Ureter (tissue), 1 donor: ENCODE measurements at regions not wholly inside any gene's neighbourhood (a gene's known extent, or its start where the extent isn't known, plus 50 kb on each side); places are given as distances from the start of the nearest gene placed in this dataset.

Experiments used
- DNase-seq: peaks from one replicate; pipeline ENCODE4 v3.0.0-alpha.2; 2020; ENCODE audit warnings: low spot score
- donor health status: DM: yes; HTN: yes; CAD: no.

DNA sequence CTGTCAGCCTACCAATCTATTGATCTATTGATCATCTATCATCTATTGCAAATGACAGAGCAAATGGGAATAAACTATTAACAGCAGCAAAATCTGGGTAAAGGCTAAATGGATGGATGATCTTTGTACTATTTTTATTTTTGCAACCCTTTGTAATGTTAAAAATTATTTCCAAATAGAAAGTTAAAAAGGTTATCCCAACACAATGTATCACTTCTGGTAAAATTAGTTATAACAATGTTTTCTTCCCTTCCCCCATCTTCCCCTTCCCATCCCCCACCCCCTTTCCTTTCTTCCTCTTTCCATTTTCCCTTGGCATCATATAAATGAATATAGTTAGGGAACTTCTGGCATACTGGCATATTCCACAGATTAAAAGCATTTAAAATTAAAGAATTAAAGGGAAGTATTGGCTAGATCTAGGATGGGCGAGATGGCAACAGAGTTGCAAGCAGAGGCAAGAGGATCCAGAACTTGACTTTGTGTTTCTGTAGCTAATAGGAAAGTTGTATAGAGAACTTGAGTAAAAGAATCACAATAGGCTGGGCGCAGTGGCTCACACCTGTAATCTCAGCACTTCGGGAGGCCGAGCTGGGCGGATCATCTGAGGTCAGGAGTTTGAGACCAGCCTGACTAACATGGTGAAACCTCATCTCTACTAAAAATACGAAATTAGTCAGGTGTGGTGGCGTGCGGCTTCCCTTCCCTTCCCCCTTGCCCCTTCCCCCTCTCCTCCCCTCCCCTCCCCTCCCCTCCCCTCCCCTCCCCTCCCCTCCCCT, 66.6 kb upstream of the TAF11L2 start:
- DNase-seq = no peak

DNA sequence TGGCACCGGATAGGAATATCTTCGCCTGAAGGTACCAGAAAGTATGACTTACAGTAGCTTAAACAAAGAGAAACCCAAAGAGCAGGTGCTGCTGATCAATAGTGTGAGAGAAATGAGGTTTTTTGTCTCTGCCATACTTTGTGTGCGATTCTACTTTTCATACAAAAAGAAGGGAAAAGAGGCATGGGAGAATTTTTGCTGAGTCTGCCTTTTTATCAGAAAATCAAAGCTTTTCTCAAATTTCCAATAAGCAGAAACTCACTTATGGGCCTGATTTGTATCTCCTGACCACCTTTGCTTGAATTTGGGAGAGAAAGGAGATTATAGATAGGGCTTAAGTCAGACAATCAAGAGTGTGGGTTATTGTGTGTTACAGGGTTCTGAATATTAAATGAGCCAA, 65.5 kb upstream of the TAF11L2 start:
- DNase-seq = no peak

DNA sequence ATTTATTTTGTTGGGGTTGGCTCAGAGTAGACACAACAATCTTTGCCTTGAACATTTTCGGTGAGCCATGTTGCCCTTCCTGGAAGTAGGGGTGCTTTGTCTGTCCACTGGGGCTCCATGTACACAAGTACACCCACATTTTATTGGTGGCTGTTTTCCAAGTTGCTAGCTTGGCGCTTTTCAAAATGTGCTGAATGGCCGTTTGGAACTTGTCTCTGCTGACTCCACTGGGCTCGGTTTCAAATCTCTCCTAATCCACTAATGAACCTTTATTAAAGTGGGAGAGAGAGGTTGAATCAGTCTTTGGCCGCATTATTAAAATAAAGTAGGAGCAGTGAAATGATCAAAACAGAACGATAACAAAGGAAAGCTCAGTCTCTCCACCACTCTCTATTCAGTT, 64.6 kb upstream of the TAF11L2 start:
- no peak for DNase-seq

DNA sequence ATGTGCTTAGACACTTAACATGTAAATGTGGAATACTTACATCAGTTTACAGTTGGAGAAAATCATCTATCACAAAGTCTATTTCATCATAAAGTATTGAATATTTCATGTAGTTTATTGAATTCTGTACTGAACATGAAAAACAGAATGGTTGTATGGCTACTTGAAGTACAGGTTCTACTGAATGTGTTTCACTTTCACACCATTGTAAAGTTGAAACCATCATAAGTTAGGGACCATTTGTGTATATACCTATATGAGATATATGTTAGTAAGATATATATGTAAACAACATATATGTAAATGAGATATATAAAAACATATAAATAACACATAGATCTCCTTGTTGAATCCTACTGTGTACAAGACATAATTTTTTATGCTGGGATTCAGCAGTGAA, 63.0 kb upstream of the TAF11L2 start:
- DNase-seq = no peak

DNA sequence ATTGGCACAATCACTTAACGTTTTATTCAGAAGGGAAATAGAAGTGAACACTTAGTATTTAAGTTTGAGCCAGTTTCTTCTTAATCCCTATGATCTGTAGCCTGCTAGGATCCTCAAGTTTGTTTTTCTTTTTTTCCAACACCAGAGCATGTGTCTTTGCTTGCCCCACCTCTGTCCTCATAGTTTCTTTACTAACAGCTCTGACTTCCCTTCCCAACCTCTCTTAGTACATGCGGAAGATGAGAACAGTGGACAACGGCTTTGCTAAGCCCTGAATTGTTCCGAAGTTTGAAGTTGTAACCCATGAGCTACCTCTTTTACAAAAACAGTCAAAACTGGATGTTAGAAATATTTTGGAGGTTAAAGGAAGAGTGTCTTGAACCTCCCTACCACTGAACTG, 61.7 kb upstream of the TAF11L2 start:
- DNase-seq = no peak

DNA sequence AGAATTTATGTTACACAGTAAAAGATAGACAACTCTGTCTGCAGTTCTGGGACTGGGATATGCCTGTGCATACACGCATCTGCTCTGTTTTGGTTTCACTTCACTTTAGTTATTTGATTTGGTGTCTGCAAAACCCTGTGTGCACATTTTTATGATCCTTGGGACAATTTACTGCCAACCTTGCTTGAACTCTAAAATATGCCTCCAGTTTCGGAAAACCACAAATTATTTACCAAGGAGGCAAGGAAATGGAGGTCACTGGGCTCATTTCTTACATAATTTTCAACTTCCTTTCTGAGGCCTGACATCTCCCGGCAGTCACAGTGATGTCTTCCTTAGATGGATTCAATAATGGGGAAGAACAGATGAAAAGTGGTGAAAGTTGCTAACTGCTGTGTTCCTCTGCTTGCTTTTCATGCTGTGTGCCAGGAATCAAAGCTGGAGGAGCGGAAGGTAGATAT, 61.2 kb upstream of the TAF11L2 start:
- no peak for DNase-seq

DNA sequence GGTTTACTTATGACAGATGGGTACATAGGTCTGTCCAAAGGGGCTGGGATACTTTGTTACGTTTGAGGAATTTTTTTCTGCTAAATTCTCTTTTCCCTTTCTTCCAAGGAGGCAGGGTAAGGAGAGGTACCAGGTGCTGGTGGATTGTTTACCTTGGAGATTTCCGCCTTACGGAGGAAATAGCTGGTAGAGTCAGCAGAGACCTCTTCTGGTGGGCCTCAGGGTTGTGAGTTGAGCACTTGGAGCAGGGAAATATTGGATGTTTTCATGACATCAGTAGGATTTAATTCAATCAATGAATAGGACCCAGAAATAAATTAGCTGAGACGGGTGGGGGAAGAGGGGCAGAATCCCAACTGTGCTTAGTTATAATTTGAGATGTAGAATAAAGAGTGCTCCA, 60.0 kb upstream of the TAF11L2 start:
- no peak for DNase-seq

DNA sequence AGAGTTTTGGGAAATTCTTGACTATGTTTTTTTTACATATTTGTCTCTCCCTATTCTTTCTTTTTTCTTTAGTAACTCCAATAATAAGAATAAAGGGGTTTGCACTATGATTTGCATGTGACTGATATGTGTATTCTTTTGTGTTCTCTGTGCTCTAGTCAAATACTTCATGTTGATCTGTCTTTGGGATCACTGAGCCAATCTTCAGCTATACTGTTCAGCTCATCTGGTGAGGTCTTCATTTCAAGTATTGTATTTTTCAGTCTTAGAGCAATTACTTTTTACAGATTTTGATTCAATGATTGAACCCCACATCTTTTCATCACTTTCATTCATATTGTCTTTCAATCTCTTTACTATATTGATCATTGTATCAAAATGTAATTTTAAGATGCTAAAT, 58.1 kb upstream of the TAF11L2 start:
- DNase-seq = no peak

DNA sequence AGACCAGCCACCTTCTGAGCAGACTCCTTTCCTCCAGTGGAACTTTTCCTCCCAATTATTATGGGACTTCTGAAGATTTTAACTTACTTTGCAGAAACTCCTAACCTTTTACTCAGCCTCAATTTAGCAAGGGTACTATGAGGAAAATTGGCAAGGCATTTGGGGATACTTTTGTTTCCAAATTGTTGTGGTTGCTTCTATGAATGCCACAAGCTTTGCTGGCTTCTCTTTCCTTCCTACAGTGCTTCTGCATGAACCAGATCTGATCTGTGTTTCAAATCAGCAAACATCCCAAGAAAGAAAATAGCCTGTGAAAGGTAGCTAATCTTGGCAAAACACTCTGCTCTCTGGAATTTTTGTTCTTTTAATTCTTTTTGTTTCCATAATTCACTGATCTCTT, 57.3 kb upstream of the TAF11L2 start:
- no peak for DNase-seq

DNA sequence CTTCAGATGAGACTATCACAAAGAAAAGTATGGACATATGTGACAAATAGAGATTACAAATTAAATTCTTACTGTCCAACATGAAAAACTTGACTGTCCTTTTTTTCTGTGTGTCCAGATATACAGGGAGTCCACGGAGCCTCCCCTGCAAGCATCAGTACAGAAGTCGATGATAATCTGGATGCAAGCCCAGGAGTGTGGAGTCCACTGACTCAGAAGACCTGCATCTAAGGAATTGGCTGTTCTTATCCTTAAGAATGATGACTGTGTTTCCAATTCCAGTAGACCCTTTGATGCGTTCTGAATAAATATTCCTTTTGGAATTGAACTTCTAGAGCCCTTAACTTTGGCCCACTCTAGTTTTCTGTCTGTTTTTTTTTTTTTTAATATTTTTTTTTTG, 56.7 kb upstream of the TAF11L2 start:
- DNase-seq = no peak

DNA sequence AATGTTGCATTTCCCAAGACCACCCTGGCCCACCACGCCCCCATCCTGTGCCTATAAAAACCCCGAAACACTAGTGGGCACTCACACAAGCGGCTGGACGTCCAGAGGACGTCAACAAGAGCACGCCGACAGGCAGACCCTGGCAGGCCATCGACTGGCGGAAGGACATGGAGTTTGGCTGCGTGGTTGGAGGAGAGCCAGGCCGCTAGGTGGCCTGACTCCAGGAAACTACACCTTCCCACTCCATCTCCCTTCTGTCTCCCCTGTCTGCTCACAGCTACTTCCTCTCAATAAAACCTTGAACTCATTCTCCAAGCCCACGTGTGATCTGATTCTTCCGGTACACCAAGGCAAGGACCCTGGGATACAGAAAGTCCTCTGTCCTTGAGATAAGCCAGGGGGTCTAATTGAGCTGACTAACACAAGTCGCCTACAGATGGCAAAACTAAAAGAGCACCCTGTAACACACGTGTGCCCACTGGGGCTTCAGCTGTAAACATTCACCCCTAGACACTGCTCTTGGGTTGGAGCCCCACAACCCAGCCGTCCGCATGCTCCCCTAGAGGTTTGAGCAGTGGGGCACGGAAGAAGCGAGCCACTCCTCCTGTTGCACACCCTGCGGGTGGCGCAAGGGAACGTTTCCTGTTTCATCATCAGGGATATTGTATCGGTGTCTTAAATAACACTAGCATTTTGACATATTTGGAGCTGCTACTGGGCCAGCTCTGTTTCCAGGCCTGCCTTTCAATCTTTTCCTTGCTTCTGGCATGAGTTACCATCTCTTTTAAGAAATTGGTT, 54.5 kb upstream of the TAF11L2 start:
- DNase-seq = no peak

DNA sequence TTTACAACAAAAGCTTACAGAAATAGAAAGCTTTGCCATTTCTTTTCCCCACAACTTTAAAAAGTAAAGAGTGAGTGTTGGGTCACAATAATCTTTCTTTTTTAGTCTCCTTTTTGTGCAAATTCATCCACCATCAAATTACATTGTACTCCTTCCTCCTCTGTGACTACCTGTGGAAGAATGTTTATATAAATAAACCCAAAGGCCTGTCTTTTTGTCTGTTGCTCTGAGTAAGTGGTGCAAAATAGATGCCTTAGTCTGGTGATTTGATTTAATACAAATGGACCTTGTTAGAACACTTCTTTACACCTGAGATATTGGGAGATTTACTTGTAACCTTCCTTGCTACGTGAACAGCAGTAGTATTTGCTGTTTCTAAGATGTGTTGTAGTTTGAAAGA, 53.5 kb upstream of the TAF11L2 start:
- DNase-seq = no peak

DNA sequence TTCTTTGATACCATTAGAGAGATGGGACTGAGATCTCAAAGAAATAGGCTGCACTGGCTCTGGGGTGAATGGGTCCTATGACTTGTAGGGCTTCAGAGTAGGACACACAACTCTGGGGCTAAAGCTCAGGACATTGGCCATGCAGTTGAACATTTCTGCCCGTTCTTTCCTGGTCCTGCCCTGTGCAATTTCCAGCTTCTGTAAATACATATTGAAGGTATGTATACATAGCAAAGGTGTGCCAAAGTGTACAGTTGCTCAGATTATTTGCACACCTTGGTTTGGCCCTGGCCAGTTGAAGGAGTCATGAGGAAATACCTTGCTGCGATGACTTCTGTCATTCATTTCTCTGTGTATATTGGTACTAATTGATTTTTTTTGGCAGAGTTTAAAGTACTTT, 52.8 kb upstream of the TAF11L2 start:
- DNase-seq = no peak
